HG02885 (cell line): ENCODE measurements at regions not wholly inside any gene's neighbourhood (a gene's known extent, or its start where the extent isn't known, plus 50 kb on each side); places are given as distances from the start of the nearest gene placed in this dataset.
"Not testable (repeated sequence)": the region's sequence is repeated elsewhere in the genome, so short reads cannot be mapped to it uniquely, and the experiment has no call there.

ENCODE experiments used
- ATAC-seq: cut with Tn5 transposase; IDR thresholded peaks from one replicate; pipeline ENCODE4 v1.9.1; 2021; ENCODE audit warnings: mild to moderate bottlenecking; ENCODE audit not compliant: unreplicated experiment, poor library complexity

DNA sequence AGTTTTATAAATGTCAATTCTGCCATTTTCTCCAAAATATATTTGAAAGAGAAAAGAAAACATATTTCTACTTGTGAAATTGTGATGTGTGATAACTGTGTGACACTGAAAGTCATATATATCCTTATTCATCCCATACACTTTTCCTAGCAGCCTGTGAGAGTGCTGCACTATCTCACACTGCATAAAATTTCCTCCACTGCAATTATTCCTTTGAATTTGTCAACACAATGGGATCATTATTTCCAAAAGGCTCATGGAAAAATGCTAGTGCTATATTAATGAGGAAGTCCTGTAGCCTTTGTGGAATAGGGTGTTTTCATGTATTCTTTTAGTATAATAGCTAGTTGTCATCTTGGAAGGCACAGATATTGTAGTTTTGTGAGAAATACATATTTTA lies 504.1 kb downstream of the RPL10L start:
- no peak for ATAC-seq

DNA sequence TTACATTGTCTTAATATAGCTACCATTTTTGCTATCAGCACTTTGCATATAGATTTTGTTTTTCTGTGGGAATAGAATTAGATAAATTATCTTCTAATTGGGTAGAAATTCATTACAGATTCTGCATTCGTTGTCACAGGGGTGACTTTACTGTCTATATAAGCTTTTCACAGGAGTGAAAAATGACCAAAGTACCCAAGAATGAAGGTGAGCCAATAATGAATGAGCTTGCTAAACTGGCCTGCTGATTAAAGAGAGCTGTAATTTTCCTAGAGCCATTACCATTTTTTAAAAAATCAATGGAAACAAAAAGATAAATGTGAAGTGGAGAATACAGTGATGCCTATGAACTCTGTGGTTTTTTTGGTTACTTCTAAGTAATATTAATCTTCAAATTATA lies 504.6 kb downstream of the RPL10L start:
- no peak for ATAC-seq

DNA sequence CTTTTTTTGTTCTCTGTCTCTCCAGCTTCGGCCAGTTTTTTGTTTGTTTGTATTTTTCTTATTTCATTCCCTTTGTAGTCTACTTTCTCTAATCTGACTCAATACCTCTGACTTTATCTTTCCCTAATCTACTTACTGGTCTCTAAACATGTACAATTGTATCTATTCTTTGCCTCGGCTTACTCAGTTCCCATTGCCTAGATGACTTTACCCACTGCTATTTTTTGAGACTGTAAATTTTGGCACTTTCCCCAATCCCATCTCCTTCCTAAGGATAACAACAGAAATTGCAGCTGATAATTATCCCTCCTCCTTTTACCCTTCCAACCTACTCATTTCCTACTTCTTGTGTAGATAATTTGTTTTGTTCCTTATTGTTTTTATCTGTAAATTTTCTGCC lies 511.1 kb downstream of the RPL10L start:
- no peak for ATAC-seq

DNA sequence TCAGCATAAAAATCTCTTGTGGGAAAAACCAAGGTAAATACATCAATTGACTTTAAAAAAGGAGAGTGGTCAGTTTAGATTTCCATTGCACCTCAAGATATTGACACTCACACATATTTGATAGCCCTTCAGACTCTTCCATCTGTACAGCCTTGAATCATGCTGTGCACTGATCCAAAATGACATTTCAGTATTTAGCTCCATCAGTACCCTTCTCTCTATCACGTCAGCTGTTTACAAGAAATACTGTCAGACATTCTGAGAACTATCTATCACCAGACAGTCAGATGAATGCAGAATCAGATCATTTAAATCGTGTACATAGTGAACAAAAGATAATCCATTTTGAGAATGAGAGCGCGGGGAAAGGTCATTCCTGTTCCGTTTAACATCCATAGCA lies 511.9 kb downstream of the RPL10L start:
- no peak for ATAC-seq

DNA sequence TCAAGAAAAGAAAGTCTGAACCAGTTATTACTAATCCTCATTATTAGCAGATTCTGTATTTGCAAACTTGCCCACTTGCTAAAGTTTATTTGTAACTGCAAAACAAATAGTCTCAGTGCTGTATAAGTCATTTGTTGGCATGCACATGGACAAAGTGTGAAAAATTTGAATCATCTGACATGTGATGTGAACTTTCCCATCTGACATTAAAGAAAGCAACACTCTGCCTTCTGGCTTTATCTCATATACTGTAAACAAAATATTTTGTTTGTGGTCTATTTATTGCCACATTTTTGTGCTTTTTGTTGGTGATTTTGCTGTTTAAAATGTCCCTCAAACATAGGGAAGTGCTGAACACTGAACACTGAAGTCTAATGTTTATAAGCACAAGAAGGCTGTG lies 513.8 kb downstream of the RPL10L start:
- no peak for ATAC-seq

DNA sequence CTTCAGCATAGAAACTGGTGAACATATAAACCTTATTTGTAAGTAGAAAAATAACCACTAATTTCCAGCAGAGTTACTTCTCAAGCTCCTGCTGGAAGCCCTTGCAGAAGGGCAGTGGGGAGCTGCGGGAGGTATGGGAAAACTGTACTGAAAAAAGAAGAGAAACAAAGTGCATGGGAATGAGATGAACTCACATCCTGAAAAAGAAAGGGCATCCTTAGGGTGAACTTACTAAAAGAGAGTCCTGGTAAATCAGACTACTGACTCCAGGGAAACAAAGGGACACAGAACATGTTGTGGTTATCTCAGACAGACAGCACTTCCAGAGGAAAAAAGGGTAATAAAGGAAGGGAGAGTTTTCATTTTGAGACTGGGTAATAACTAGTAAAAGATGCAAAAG lies 515.1 kb downstream of the RPL10L start:
- no peak for ATAC-seq

DNA sequence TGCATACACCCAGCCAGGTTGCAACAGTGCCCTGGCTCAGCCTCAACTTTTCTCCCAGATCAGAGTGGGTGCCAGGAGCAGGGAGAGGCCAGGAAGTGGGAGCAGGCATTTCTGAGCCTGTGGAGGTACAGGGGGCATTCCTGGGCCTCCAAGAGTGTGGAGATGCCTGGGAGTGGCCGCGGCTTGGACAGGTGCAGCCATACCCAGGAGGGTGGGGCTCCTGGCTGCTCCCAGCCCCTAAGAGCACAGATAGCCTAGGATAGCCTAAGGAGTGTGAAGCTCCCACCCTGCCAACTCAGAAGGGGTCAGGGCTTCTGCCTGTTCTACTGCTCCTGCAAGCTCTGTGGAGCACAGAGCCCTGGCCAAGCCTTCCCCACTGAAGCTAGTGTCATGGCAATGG lies 543.4 kb downstream of the RPL10L start:
- no peak for ATAC-seq

DNA sequence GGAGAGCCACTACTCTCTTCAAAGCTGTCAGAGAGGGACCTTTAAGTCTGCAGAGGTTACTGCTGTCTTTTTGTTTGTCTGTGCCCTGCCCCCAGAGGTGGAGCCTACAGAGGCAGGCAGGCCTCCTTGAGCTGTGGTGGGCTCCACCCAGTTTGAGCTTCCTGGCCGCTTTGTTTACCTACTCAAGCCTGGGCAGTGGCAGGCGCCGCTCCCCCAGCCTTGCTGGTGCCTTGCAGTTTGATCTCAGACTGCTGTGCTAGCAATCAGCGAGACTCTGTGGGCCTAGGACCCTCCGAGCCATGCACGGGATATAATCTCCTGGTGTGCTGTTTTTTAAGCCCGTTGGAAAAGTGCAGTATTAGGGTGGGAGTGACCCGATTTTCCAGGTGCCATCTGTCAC lies 550.7 kb downstream of the RPL10L start:
- not testable (repeated sequence) for ATAC-seq

DNA sequence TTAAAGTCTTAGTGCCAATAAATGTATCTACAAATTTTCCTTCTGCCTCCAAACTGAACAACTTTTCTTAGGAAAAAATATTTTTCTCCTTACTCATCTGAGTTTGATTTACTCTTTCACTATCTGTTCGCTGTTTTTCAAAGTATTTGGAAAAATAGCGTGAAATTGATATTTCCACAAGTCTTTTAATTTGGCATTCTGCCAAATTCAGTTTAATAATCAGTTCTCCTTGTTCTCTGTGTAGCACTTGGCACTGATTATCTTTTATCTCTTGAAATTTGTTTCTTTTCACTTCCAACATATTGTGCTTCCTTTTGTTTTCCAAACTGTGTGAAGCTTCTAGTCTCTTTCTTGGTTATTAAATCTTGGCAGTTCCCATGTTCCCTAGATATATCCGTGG lies 559.8 kb downstream of the RPL10L start:
- no peak for ATAC-seq

DNA sequence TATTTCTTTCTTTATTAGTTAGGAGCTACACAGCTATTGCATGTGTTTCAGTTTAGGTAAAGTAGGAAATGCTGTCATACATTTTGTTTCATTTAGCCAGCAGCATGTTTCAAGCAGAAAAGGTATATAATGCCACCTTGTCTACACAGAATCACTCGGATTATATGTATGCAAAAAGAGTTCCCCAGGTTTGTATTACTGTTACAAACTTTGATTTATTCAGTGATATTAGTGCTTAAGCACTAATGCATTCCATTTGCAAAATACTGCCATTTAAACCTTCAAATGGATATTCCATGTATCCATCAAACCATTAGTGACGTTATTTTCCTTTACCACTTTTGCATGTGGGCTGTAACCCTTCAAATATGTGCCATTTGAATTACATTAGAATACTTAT lies 564.0 kb downstream of the RPL10L start:
- no peak for ATAC-seq

DNA sequence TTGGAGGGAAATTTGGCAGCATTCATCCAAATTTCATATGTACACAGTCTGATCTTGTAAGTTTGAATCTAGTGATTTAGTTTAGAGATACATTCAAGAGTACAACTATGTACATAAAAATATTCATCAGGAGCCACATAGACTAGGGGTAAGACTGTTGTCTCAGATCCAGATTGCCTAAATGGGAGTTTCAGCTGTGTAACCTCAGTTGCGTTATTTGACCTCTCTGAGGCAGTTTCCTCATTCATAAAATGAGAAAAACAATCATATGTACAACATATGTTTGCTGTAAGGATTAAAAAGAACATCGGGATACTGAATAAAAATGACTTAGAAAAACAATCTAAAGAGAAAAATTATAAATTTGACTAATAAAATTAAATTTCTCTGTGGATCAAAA lies 577.5 kb downstream of the RPL10L start:
- no peak for ATAC-seq

DNA sequence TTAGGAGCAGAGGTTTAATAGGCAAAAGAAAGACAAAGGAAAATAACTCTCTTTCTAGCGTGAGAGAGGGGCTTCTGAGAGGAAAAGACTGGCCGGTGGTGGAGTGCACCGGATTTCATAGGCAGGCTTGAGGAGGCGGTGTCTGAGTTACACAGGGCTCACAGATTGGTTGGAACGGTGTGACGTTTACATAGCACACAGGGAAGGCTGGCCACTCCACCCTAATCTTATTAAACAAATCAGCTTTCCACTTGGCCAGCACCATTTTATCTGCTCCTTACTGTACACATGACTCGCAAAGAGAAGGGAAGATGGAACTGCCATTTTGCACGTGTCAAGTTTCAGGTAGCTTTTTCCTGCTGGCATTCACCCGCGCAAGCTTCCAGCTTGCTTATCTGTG lies 587.7 kb downstream of the RPL10L start:
- no peak for ATAC-seq

DNA sequence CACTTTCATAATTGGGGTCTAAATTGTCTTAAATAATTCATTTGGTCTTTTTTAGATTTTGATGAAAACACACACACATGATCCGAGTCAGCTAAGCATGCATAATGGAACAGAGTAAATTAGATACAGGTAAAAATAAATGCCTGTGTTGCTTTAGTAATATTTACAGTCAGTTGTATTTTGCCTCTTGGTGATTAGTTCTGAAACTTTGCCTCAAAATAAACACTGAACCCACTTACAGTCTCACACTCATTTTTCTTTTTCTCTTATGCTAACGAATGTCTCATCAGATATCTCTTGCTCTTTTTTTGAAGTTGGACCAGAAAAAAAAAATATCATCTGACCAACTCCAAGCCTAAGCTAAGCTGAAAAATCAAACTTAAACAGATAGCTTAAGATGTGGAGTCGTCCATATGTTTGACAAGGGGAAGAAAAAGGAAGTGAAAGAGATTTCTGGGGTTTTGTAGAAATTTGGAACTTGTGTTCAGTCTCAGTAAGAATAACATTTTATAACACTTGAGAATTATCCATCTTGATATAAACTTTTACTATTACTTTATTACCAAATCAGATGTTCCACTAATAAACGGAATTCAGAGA lies 592.5 kb downstream of the RPL10L start:
- no peak for ATAC-seq

DNA sequence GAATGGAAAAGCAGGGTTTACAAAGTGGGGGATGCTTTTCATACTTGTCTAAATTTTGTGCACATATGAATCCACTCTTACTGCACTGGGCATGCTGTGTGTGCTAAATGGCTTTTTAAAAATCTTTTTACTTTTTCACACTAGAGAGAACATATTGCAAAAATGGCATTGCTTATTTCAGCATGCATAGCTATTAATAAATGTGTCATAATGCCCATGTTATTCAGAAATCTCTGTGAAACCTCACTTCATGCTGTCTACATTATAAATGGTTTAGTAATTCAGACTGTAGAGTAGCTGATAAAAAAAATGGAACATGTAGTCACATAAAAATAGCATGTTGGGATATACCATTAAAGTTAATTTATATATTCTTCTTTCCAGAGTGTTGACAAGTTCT lies 593.8 kb downstream of the RPL10L start:
- ATAC-seq = no peak

DNA sequence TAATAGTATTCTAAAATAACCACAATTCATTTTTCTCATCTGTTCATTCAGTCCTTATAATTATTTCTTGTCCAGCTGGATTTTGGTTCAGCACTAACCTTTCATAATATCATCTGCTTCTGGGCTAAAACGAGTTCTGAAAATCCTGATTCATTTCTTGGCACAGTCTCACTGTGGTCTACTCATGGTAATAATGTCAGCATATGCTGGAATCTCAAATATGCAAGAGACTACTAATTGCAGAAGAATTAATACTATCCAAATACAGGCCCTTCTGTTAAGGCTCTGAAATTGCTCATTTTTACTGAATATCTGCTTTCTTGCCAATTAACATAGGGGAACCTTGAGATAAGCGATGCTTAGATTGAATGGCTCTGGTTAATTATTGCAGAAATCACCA lies 597.1 kb downstream of the RPL10L start:
- ATAC-seq = no peak

DNA sequence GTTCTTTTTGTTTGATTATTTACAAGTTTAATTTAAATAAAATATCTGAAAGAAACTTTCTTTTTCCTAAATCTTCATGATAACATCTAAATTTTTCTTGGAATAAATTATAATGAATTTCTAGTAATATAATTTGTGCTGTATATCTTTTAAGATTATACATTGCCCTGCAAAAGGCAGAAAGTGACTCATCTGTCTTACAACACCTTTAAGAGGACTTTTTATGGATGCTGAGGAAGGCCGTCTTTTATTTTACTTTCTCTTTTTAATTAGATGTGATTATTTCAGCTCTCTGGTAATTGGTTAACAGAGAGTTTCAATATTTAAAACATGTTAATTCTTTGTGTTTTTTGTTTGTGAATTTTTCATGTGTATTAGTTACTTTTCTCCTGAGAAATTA lies 598.4 kb downstream of the RPL10L start:
- no peak for ATAC-seq

DNA sequence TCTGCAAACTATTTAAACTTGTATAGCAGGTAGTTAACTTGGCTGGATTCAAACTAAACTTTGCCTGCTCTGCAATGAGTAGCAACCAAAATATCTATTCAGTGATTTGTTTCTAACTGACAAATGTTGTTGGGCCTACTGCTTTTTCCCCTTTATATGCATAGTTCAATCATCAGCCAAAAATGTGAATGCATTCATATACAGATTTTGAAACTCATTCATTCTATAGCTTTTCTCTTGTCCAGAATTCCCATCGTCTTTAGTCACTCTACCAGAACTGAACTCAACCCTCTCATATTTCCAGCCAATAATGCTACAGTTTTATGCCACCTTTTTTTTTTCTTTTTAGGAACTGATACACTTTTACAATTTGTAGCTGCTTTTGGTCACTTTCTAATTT lies 599.8 kb downstream of the RPL10L start:
- ATAC-seq = no peak

DNA sequence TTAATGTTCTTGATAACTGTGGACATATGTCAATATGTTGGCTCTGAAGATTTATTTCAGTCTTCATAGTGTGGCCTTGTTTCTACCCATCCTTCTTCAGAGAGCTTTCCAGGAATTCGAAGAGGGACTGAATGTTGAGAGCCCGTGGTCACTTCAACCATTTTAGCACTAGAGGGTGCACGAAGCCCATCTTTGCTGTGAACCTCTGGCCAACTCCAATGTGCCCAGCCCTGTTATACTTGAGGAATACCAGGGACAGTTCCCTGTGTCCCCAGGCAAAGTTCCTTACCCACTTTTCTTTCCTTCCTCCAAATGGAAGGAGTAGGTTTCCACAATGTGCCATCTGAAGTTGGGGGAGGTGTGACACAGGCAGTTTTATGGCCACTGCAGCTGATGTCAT lies 603.5 kb downstream of the RPL10L start:
- ATAC-seq = no peak

DNA sequence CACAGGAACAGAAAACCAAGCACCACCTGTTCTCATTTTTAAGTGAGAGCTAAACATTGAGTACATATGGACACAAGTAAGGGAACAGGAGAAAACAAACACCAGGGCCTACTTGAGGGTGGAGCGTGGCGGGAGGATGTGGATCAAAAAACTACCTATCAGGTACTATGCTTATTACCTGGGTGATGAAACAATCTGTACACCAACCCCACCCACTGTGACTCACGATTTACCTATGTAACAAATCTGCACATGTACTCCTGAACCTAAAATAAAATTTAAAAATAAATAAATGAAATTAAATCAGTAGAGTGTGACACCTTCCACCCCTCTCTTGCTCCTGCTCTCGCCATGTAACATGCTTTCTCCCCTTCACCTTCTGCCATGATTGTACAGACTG lies 615.5 kb downstream of the RPL10L start:
- no peak for ATAC-seq

DNA sequence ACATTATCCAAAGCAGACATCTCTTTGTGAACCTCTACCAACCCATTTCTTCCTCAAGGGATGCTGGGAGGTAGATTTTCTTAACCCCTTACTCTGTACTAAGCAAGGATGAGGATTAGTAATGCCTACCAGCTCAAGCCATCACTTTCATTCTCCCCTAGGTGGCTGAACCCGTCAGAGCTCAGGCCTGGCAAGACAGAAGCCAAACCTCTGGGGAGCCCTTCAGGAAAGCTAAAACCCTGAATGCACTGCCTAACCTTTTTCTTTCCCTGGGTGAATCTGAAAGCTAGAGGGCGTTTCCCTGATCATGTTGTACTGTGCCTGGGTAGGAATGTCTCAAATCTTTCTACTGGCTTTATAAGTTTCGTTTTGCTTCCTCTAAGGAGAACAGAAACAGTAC lies 617.3 kb downstream of the RPL10L start:
- no peak for ATAC-seq

DNA sequence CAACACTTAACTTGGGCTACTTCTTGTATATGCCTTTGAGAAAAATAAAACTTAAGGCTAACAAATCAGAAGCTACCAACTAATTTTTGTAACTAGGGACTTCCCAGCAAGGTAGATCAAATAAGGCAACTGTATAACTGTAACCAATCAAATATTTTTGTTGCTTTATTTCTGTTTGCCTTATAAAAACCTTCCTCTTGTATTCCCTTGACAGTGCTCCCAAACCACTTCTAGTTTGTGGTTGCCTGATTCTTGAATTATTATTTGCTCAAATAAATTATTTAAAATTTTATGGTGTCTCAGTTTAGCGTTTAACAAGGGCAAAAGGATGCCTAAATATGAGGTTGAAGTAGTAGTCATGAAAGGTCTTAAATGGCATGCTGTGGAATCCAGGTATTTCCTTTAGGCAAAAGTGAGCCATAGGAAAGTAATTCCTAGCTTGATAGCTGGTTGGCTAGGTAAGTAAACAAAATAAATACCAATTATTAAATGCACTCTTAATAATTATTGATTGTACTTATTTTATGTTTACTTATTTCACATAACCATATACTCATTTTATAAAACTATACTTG lies 632.6 kb downstream of the RPL10L start:
- ATAC-seq = no peak

DNA sequence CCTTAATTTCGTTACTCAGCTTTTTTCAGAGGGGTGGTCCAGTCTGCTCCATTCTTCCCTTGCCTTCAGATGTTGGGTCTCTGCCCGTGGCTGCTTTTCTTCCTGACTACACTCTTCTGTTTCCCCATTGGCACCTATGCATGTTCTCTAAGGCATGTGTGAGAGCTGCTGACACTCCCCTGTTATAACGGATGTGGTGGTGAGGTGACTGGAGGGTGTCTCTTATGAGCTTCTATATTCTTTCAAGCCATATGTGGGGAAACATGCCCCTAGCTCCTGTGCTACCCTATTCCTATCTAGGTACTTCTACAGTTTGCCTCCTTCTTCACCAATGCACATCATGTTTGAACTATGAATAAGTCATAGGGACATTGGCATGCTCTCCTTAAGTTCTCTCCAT lies 643.2 kb downstream of the RPL10L start:
- no peak for ATAC-seq

DNA sequence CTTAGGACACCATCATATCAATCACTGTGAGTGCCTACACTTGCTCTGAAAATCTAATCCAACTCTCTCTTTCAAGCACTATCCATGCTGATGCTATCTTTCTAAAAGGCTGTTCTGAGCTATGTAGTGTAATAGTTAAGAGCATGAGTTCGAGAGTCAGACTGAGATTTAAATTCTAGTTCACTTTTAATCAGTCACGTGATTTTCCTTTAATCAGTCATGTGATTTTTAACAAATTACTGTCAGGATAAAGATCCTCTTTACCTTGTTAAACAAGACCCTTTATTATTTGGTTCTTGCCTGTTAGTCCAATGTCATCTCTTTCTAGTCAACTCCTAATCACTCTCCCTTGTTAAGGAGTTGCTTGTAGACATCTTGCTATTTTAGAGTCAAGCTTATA lies 653.0 kb downstream of the RPL10L start:
- ATAC-seq = no peak
